Astrocyte (in vitro differentiated cells and primary cell): ENCODE measurements at regions not wholly inside any gene's neighbourhood (a gene's known extent, or its start where the extent isn't known, plus 50 kb on each side); places are given as distances from the start of the nearest gene placed in this dataset.

ENCODE experiments used
- DNase-seq: peaks from one replicate; pipeline ENCODE4 v3.0.0-alpha.2; 2010; ENCODE audit warnings: low read depth
- FAIRE-seq: peaks from 2 replicates; lab custom pipeline; 2011; peaks lifted over from hg19 to GRCh38; lab: Jason Lieb, UNC
- H2AFZ ChIP-seq: 2 replicates; pipeline ENCODE4 v1.6.0; 2012; ENCODE audit warnings: low read depth, low read length, inconsistent platforms
- H3K27ac ChIP-seq: 2 replicates; pipeline ENCODE4 v1.5.1; 2011; ENCODE audit warnings: low read depth, low read length, inconsistent platforms
- H3K27me3 ChIP-seq: 2 replicates; pipeline ENCODE4 v1.6.0; 2011; ENCODE audit warnings: low read length, inconsistent platforms; ENCODE audit not compliant: insufficient read depth
- H3K36me3 ChIP-seq: 2 replicates; pipeline ENCODE4 v1.5.1; 2011; ENCODE audit warnings: low read length, inconsistent platforms; ENCODE audit not compliant: insufficient read depth
- H3K4me1 ChIP-seq: 2 replicates; pipeline ENCODE4 v1.5.1; 2011; ENCODE audit warnings: low read length, inconsistent platforms; ENCODE audit not compliant: insufficient read depth
- H3K4me2 ChIP-seq: 2 replicates; pipeline ENCODE4 v1.6.0; 2012; ENCODE audit warnings: low read length, inconsistent platforms
- H3K4me3 ChIP-seq: 2 replicates; pipeline ENCODE4 v1.5.1; 2011; ENCODE audit warnings: low read depth, mild to moderate bottlenecking, low read length, inconsistent platforms; ENCODE audit not compliant: insufficient read depth
- H3K79me2 ChIP-seq: 2 replicates; pipeline ENCODE4 v1.6.0; 2012; ENCODE audit warnings: mild to moderate bottlenecking, low read length, inconsistent platforms; ENCODE audit not compliant: insufficient read depth
- H3K9ac ChIP-seq: 2 replicates; pipeline ENCODE4 v1.6.0; 2012; ENCODE audit warnings: mild to moderate bottlenecking, low read length, inconsistent platforms
- H3K9me3 ChIP-seq: 2 replicates; pipeline ENCODE4 v1.5.1; 2012; ENCODE audit warnings: low read depth, mild to moderate bottlenecking, low read length, inconsistent platforms; ENCODE audit not compliant: insufficient read depth
- H4K20me1 ChIP-seq: 2 replicates; pipeline ENCODE4 v1.6.0; 2012; ENCODE audit warnings: low read length, inconsistent platforms; ENCODE audit not compliant: insufficient read depth
- H3K27ac Mint-ChIP-seq: one replicate; pipeline ENCODE4 v1.8.0; 2021; ENCODE audit warnings: mild to moderate bottlenecking, mixed read lengths; ENCODE audit not compliant: unreplicated experiment
- H3K27me3 Mint-ChIP-seq: one replicate; pipeline ENCODE4 v1.8.0; 2021; ENCODE audit warnings: low read depth, mixed read lengths; ENCODE audit not compliant: unreplicated experiment
- H3K36me3 Mint-ChIP-seq: one replicate; pipeline ENCODE4 v1.8.0; 2021; ENCODE audit warnings: low read depth, mixed read lengths; ENCODE audit not compliant: unreplicated experiment
- H3K4me1 Mint-ChIP-seq: one replicate; pipeline ENCODE4 v1.8.0; 2021; ENCODE audit warnings: low read depth, mixed read lengths; ENCODE audit not compliant: unreplicated experiment
- H3K4me3 Mint-ChIP-seq: one replicate; pipeline ENCODE4 v1.8.0; 2021; ENCODE audit warnings: mild to moderate bottlenecking, moderate library complexity, mixed read lengths; ENCODE audit not compliant: unreplicated experiment
- H3K9me3 Mint-ChIP-seq: one replicate; pipeline ENCODE4 v1.8.0; 2021; ENCODE audit warnings: mild to moderate bottlenecking, mixed read lengths; ENCODE audit not compliant: unreplicated experiment
- CTCF ChIP-seq: IDR thresholded peaks from 2 replicates; pipeline ENCODE4 v1.5.1; 2011; ENCODE audit warnings: low read depth, mild to moderate bottlenecking, inconsistent platforms, low read length, moderate library complexity; ENCODE audit not compliant: insufficient read depth
- EZH2 ChIP-seq: IDR thresholded peaks from 2 replicates; pipeline ENCODE4 v1.6.1; 2012; ENCODE audit warnings: mild to moderate bottlenecking, low read length, inconsistent platforms; ENCODE audit not compliant: insufficient read depth

GRCh38 chr21:16473988-16474387 is 744.2 kb downstream of the USP25 start:
- FAIRE-seq = no peak

GRCh38 chr21:16476056-16476825 is 746.5 kb downstream of the USP25 start:
- no peaks in the 10 kb centered on the region for H3K9me3 Mint-ChIP-seq
- DNase-seq (peak; percentile 57), FAIRE-seq (no peak)
- Histone ChIP-seq H3K4me1 (no peaks in the 10 kb centered on the region), H3K79me2 (peaks cover 44% of the 10 kb centered on the region), H2AFZ (no peak overlapping the region), H3K36me3 (no peaks in the 10 kb centered on the region), H3K27me3 (no peaks in the 10 kb centered on the region), H3K27ac (no peak overlapping the region), H3K9me3 (no peaks in the 10 kb centered on the region), H4K20me1 (peaks cover 13% of the 10 kb centered on the region), H3K9ac (no peak overlapping the region), H3K4me3 (no peak overlapping the region), H3K4me2 (no peak overlapping the region)
- H3K4me3 Mint-ChIP-seq = no peak overlapping the region
- no peaks in the 10 kb centered on the region for H3K36me3 Mint-ChIP-seq
- TF ChIP-seq EZH2 = no peak
- no peak overlapping the region for H3K27ac Mint-ChIP-seq
- no peaks in the 10 kb centered on the region for H3K4me1 Mint-ChIP-seq
- no peaks in the 10 kb centered on the region for H3K27me3 Mint-ChIP-seq

More at GRCh38 chr21:16473988-16474387, 744.2 kb downstream of the USP25 start:
- Histone ChIP-seq H3K4me1 (no peaks in the 10 kb centered on the region), H3K4me2 (peak overlapping the region; percentile 10), H3K9ac (no peak overlapping the region), H3K36me3 (no peaks in the 10 kb centered on the region), H3K27me3 (no peaks in the 10 kb centered on the region), H3K4me3 (no peak overlapping the region), H4K20me1 (peaks cover 13% of the 10 kb centered on the region), H3K9me3 (no peaks in the 10 kb centered on the region), H2AFZ (no peak overlapping the region), H3K27ac (no peak overlapping the region), H3K79me2 (peaks cover 26% of the 10 kb centered on the region)
- no peaks in the 10 kb centered on the region for H3K27me3 Mint-ChIP-seq
- DNase-seq = peak; percentile 86
- H3K27ac Mint-ChIP-seq = no peak overlapping the region
- H3K9me3 Mint-ChIP-seq = no peaks in the 10 kb centered on the region
- H3K4me3 Mint-ChIP-seq = no peak overlapping the region
- no peaks in the 10 kb centered on the region for H3K36me3 Mint-ChIP-seq
- no peaks in the 10 kb centered on the region for H3K4me1 Mint-ChIP-seq
- TF ChIP-seq CTCF (no peak), EZH2 (no peak)

- no peak overlapping the region for H3K4me2 ChIP-seq
- H3K4me1 ChIP-seq = no peaks in the 10 kb centered on the region
- H3K4me3 ChIP-seq = no peak overlapping the region
- no peak overlapping the region for H3K27ac Mint-ChIP-seq
- H3K27ac ChIP-seq = no peak overlapping the region
- H3K9me3 ChIP-seq = no peaks in the 10 kb centered on the region
- no peak overlapping the region for H3K4me3 Mint-ChIP-seq
- H2AFZ ChIP-seq = no peak overlapping the region
- no peaks in the 10 kb centered on the region for H3K9me3 Mint-ChIP-seq
- no peaks in the 10 kb centered on the region for H3K36me3 ChIP-seq
- H3K9ac ChIP-seq = no peak overlapping the region
- DNase-seq = no peak
- TF ChIP-seq CTCF = no peak
- TF ChIP-seq EZH2 = no peak
- H3K27me3 ChIP-seq = no peaks in the 10 kb centered on the region
- peaks cover 20% of the 10 kb centered on the region for H4K20me1 ChIP-seq
- H3K4me1 Mint-ChIP-seq = no peaks in the 10 kb centered on the region
- no peaks in the 10 kb centered on the region for H3K27me3 Mint-ChIP-seq
- peaks cover 34% of the 10 kb centered on the region for H3K79me2 ChIP-seq
- no peaks in the 10 kb centered on the region for H3K36me3 Mint-ChIP-seq
- no peak for FAIRE-seq
These were observed 758.3 kb downstream of the USP25 start for GRCh38 chr21:16488042-16488441.
